ENCODE measurements at regions not wholly inside any gene's neighbourhood (a gene's known extent, or its start where the extent isn't known, plus 50 kb on each side); places are given as distances from the start of the nearest gene placed in this dataset.

GRCh38 chr13:80584306-80584705 lies 243.4 kb upstream of the SPRY2 start:
- TF ChIP-seq CTCF (conservative IDR thresholded peaks at IDR 0.05) (no peak), ZFX (IDR thresholded peaks at IDR 0.05) (no peak)
